ENCODE measurements at regions not wholly inside any gene's neighbourhood (a gene's known extent, or its start where the extent isn't known, plus 50 kb on each side); places are given as distances from the start of the nearest gene placed in this dataset.

DNA sequence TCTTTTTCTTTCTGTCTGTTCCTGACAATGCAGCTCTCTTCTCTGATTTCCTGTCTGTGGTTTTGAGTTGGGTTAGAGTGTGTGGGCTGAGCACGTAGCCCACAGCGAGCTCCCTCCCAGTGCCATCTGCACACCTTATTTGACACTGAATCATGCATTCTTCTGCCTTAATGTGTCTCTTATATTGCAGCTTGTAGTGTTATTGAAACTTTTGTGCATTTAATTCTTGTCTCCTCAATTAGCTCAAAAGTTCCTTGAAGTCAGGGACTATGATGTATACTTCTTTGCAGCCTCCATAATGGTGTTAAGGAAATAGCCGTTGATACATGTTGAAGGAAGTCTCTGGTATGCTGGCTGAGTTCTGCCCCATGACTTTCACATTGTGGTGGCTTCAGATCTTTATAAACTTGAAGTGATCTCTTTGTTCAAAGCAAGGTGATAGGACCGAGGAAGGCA is 576.2 kb upstream of the CLINT1 start:
- no peak for DNase-seq

DNA sequence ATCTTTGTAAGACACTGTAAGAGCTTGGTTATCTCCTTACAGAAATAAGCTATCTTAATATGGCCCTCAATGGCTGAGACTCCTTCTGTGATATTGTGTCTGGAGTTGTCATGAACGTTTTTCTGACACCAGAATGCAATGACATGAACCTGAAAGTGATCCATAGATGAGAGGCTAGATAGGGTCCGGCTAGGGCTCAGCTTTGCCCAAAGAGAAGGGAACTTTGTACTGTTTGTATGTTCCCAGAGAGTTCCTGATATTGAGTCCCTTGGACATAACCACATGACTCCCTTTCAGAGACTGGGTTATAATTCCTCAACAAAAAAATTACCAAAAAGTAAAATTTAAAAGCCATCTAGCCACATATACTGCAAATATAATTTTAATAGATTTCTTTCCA is 575.8 kb upstream of the CLINT1 start:
- no peak for DNase-seq

DNA sequence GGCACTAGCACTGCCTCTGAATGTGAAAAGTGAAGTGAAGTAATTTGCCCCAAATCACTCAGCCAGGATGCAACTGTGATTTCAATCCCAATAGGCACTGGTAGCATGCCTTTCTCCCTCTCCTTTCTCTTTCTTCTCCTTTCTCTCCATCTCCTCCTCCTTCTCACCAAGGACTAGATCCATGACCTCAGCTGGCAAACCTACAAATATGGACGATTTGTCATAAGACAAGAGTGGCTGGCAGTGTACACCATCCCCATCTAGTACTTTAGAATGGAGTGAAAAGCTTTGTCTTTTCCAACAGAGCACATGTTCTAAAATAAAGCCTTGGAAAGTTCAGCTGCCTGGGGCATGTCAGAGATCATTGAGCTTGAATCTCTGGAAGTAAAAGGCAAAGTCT is 574.7 kb upstream of the CLINT1 start:
- DNase-seq: no peak

DNA sequence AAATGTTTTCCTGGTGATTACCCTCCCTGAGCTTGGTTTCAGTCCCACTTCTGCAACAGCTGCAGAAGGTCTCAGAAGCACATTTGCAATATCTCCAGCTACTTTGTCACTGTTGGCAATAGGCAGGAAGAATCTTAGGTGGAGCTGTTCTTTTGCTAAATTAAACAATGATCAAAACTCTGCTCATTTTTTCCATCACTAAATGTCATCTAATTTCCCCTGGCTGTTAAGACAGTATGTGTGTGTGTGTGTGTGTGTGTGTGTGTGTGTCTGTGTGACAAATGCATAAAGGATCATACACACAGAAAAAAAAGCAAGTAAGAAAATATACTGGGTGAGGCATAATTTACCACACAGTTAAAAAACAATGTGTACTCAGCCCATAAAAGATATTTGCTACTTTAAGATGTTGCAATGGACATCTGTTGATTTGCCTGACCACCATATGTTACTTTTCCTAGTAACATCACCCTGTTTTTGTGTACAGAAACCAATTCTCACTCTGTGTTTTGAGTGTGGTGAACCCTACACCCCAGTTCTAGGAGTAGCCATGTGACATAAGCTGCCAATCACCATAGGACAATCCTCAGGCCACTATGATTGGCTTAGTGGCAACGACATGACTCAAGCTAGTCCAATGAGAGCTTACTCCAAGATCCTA is 572.6 kb upstream of the CLINT1 start:
- DNase-seq: no peak

DNA sequence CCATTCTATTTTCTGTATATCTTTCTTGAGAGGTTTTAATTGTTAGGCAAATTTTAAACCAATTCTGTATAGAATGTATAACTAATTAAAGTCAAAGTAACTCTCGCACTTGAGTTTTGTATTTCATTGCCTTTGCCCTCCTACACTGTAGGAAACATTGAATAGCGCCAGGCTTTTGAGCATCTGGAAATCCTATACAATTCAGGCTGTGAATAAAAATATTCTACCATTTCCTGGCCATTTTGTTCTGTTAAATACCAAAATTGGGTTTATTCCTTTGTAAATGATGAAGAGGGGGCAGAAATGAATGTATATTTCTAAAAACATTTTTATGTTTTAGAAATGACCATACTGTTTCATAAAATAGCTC is 571.8 kb upstream of the CLINT1 start:
- DNase-seq: no peak

DNA sequence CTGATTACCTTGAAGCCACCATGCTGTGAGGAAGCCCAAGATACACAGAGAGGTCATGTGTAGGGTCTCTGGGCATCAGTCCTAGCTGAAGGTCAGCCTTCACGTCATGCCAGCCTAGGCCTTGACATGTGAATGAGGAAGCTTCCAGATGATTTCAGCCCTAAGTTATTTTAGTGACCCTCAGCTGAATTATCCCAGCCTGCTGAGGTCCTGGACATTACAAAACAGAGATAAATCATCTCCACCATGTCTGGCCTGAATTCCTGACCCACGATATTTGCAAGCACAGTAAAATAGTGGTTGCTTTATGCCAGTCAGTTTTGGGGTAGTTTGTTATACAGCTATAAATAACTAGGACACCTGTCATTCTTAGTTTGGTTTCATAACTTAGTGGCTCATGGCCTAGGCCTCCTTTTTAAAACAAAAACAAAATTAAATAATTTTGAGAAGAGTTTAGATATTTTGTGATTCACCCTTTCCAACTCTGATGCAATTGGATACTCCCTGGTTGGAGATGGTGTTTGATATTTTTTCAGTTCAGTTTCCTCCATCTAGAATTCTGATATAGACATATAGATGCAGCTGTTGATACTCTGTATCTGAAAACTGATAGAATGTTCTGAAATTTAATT is 571.3 kb upstream of the CLINT1 start:
- no peak for DNase-seq

DNA sequence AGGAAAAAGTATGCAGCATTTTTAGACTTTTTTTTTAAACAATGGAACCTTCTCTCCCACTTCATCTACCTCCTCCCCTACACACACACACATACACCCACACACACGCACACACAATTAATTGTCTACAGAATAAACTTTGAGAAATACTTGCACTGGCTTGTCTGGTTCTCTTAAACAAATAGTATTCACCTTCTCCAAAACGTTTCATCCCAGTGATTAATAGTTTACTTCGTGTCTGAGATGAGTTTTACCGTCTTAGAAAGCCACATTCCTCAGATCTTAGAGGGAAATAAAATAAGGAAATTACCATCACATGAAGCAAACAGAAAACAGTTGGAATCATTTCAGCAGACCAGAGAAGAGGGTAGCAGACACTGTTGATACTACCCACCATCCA is 570.6 kb upstream of the CLINT1 start:
- DNase-seq: no peak

DNA sequence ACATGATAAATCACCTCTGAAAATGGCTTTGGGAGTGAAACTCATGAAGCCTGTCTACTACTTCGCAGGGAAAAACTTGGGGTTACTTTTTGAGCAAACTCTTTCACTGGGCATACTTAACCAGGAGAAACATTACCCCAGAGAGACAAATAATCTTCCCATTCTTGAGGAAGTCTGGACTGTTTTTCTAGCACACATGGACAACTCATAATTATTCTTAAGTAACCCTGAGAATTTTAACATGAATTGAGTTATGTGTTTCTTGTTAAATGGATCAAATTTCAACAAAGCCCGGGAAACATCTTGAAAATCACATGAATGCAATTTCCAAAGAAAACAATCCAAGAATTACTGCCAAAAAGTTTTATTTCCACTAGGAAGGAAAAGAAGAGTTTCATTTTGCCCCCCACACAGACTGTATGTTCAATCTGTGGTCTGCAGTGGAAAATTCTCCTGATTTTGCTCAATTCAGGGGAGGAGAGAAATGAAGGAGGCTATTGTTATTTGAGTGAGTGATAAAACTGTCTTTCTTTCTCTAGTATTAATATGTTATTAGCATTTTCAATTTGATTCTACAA is 564.8 kb upstream of the CLINT1 start:
- DNase-seq: no peak

DNA sequence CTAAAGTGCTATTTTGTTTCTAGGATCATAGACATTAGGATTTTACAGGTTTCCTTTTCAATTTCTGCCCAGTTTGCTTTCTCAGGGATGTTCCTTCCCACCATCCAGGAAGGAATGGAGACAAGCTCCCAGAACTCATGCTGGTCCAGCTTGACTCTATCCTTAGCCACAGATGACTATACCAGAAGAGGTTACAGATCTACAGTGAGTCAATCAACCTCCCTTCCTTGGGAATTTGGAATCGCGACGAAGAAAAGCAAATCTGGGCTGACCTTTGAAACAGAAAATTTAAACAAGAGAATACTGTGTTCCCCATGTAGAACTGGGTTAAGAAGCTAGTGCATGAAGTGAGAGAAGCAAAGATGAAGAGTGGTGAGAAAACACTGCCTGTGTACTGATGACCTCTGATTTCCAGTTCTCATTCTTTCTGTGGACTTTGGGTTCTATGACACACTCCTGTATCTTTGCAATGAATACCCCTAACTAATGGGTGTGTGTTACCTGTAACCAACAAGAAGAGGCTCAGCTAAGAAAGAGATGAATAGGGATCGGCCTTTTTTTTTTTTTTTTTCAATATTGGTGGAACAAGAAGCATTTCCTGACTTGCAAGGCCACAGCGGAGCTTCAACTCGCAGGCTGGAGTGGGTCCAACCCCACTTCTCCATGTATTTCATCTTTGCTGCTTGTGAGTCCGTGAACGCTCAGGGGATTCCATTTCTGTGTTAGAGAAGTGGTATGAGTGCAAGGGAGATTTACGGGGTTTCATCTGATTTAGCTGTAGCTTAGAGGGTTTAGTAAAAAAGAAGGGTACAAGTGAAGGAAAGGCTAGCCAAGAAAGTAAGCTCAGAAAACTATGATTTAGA is 563.9 kb upstream of the CLINT1 start:
- no peak for DNase-seq

DNA sequence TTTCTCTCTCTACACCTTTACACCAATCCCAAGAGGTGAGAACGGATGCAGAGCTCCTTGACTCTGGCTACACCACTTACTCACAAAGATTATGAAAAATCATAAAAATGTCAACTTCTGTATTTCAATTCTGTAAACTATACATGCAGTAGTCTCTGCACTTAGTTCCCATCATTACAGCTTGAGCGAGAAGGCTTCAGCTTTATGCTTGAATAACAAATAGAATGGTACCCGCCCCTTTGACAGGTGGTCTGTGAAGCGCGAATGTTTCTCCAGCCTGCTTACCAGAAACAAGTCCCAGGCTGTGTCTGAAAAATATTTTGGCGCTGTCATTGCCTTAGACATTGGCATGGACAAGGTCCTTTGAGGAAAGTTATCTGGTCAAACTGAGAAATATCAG is 562.4 kb upstream of the CLINT1 start:
- no peak for DNase-seq

DNA sequence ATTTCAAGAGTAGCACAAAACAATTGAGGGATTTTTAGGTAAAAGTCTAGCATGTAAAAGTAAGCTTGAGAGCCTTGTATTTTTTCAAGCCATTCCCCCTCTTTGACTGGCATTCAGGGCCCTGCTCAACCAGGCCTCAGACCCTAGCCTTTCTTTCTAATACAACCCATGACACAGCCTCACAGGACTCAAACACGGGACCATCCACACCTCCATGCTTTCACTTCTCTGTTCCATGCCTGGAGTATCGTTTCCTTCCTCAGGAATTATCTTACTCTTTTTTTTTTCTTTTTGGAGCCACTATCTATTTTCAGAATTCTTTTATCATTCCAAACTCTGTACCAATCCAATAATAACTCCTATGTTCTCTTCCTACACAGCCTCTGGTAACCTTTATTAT is 560.2 kb upstream of the CLINT1 start:
- DNase-seq: no peak

DNA sequence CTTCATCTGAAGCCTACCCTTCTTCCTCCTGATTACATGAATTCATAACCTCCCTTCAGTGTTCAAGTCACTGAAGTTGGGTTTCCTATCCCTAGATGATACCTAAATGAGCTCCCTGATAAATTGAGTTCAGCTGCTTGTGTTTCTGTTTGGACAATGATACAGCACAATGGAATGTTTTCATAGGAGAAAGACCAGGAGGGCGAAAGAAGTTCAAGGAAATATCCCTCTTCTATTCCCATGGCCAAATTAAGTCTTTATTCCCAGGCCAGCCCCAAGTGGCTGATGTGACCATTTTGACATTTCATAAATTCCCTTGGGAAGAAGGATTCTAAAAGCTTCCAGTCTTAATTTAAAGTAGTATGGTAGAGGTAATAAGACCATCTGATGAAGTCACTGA is 555.8 kb upstream of the CLINT1 start:
- DNase-seq: no peak

DNA sequence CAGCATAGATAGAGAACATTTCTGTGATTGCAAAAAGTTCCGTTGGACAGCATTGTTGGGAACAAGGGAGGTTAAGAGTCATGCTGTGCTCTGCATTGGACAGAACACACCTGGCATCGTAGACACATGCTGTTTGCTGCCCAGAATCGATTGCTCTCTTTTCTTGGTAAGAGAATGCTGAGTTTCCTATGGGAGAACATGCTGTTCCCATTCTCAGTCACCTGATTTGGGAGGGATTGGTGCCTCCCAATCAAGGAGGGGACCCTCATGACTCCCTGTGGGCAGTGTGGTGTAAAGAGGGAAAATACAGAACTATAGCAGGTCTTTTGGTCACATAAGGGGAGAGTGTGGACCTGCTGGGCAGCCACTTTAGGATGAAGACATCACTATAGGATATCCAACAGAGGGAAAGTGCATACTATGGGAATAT is 555.4 kb upstream of the CLINT1 start:
- DNase-seq: no peak

DNA sequence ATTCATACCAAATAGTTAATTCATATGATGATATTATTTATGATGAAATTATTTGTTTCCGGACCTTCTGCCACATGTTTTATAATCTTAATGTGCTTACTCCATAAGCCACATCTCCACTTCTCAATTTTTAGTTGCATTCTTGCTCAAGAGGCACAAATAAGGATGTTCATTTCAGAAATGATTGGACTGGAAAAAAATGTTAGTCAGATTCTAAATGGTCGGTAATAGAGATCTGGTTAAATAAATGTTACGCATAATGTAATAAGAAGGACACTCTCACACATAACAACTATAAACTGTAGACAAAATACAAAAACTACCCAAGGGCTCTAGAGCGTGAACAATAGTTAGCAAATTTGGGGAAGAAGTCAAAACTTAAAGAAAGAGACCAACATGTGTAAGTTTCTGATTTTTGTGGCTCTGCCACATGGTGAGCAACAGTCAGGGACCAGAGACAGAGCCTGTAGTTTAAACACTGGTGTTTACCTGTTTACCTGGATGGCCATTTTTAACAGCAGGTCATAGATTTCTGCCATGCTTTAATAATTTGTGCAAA is 554.3 kb upstream of the CLINT1 start:
- no peak for DNase-seq

DNA sequence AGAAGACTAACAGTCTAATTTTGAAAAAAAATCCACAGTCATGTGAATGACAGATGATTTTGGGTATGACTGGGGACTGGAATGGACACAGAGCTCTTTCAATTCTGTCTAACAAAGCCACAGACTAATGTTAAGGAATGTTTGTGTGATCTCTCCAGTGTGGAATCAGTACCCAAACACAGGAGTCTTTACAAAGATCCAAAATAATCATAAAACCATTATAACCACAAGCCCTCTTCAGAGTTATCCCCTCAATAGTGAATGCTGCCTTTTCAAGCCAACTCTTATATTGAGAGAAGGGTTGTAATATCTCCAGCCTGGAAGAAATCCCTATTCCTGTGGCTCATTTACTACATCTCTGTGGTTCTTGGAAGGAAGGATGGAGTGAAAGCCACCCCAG is 552.0 kb upstream of the CLINT1 start:
- no peak for DNase-seq

DNA sequence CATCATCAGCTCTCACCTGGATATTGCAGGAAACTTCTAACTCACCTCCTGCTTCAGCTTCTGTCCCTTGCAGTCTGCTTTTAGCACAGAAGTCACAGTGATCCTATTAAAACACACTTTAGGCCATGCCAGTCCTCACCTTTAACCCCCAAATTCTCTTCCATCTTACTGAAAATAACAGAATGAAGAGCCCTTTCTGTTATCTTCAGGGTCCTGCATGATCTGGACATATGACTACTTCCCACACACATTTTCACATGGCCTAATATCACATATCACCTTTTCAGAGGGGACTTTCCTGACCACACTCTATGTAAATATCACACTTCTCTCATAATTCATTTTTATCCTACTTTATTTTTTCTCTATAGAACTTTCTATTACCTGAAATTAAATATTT is 550.6 kb upstream of the CLINT1 start:
- DNase-seq: no peak

DNA sequence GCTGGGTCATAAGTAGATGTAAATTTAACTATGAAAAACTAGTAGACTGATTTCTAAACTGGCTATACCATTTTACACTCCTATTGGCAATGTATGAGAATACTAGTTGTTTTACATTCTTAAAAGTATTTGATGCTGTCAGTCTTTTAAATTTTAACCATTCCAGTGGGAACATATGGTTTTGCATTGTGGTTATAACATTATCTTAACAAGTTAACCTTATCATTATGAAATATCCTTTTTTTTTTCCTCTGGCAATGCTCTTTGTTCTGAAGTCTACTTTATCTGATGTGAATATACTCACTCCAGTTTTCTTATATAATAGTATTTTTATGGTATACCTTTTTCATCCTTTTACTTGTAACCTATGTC is 548.9 kb upstream of the CLINT1 start:
- no peak for DNase-seq

DNA sequence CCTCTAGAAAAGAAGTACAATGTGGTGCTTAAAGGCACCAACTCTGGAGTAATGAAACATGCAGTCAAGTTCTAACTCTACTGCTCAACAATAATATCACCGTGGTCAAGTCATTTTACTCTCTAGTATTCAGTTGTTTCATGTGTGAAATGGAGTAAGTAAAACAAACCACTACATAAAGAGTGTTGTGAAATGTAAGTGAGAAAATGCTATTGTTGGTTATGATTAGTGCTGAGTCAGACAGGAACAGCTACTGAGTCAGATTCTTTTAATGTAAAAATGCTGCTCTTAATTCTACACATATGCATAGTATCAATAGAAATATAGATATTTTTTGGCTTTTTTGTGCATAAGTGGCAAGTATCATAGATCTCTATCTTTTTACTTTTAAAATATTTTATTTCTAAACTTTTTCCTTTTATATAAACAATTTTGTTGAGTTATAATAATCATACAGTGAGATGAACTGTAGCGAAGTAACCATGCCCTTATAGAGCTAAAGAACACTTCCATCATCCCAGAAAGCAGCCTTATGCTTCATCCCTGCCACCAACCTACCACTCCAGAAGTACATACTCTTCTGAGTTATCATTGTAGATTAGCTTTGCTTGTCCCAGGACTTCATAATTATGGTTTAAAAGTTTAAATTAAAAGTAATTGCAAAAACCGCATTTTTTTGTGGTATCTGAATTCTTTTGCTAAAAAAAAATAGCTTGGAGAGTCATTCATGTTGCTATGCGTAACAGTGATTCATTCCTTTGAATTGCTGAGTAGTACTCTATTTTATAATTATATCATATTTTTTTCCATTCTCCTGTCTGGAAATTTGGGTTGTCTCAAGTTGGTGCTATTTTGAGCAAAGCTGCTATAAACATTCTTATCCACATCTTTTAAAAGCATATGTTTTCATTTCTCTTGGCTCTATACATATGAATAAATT is 548.2 kb upstream of the CLINT1 start:
- DNase-seq: no peak

DNA sequence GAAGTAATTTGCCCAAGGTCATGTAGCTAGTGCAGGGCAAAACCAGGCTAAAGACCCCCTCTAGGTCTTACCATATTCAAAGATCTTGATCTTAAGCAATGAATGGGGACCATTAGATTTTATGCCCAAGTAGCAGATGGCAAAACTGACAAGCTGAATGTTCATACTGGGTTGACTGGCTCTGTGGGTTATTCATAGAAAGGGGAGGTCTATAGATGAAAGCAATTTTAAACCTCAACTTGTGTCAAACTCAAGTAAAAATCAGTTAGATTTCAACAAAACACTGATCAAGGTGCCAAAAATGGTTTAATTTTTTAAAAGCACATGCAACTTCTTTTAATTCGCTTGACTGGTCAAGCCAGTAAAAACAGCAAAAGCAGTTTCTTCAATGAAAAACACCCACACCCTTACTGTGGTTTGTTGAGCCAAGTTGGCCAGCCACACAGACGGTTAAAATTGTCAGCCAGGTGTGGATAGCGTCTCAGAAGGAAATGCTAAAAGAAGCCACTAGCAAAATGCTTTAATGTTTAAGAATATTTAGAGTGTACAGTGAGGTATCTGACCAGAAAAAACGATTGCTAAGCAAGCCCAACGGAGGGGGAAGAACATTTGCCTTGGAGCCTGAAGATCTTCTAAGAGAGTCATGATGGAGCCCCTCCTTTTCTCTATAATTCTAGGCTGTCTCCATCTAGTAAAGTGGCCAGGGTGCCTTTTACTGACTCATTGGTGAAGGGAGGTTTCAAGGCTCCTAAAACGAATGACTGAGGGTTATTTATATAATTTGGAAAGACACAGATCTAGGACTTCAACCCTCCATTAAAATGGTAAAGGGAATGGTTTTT is 539.6 kb upstream of the CLINT1 start:
- DNase-seq: no peak

DNA sequence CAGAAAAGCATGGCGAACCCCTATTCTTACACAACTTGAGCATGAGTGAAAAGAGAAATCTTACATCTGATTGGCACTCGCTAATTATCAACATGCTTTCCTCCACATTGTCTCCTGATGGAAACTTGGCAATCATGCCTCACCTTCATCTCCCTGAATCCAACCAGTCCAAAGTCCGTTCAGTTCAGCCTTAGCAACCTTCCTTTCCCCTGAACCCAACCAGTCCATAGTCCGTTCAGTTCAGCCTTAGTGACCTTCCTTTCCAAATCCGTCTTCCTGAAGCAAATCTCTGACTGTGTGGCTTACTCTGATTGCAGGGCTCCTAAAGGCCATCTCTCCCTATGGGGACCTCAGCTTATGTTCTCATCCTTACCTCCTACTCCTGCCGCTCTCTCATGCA is 538.3 kb upstream of the CLINT1 start:
- DNase-seq: no peak

DNA sequence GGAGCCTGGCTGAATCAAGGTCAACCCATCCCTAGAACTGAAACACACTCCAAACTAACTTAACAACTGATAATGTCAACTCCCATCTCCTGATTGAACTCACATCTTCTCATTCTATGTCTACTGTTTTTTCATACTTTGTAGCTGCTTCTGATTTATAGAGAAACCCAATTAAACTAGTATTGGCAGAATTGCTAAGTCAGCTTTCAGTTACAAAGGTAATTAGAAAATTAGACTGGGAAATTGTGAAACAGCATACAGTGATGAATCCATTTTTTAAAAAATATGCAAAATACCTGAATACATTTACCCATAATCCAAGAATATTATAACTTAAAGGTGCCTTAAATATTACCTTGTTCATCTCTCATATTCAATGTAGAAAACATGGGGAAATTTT is 535.2 kb upstream of the CLINT1 start:
- DNase-seq: no peak
